Left lung (tissue), 4 donors: ENCODE measurements at regions not wholly inside any gene's neighbourhood (a gene's known extent, or its start where the extent isn't known, plus 50 kb on each side); places are given as distances from the start of the nearest gene placed in this dataset.

Experiments
- ATAC-seq: fragments of 200-7000 bp; cut with Tn5 transposase; one replicate; pipeline ENCODE4 v1.9.1; 2020; ENCODE audit warnings: moderate library complexity
- DNase-seq, 4 donors: peaks; one replicate each; pipeline ENCODE4 v3.0.0-alpha.2; 2013 to 2020
- H3K27ac ChIP-seq, 2 donors: fragments of 200-600 bp; sonication (generic) in 1 of 2; one replicate each; pipeline versions ENCODE4 v1.5.0 to v1.8.0; 2020 to 2021
- H3K27me3 ChIP-seq, 2 donors: fragments of 200-600 bp; sonication (generic) in 1 of 2; one replicate each; pipeline versions ENCODE4 v1.5.0 to v1.8.0; 2020 to 2021
- H3K36me3 ChIP-seq, 2 donors: fragments of 200-600 bp; sonication (generic) in 1 of 2; one replicate each; pipeline versions ENCODE4 v1.5.0 to v1.8.0; 2020 to 2021
- H3K4me1 ChIP-seq, 2 donors: fragments of 200-600 bp; one replicate each; pipeline ENCODE4 v1.8.0; 2021
- H3K4me3 ChIP-seq, 2 donors: fragments of 200-600 bp; sonication (generic) in 1 of 2; one replicate each; pipeline versions ENCODE4 v1.5.0 to v1.8.0; 2020 to 2021; ENCODE audit warnings: mild to moderate bottlenecking in 1 of 2
- H3K9me3 ChIP-seq, 2 donors: fragments of 200-600 bp; sonication (generic) in 1 of 2; one replicate each; pipeline versions ENCODE4 v1.5.0 to v1.8.0; 2020 to 2021
- CTCF ChIP-seq, 2 donors: fragments of 200-600 bp; sonication (generic) in 1 of 2; IDR thresholded peaks; one replicate each; pipeline versions ENCODE4 v1.5.0 to v1.8.0; 2021; ENCODE audit warnings: antibody characterized with exemption in 2 of 2
- intact Hi-C, 2 donors: fragments of 100-400 bp; cut with DNase I; formaldehyde crosslinking; loops; one replicate each; pipeline versions ENCODE4 v1.11.2 to v1.14.2; 2022
- donor health status: DM: no; HTN: yes; CAD: no.
- donor health status: DM: no; HTN: no; CAD: no.

GRCh38 chr9:87197349-87198130 is 250.2 kb upstream of the GAS1 start:
- Histone ChIP-seq H3K9me3 (no peaks in the 10 kb centered on the region), H3K4me3 (no peak overlapping the region), H3K36me3 (no peaks in the 10 kb centered on the region), H3K27ac (no peak overlapping the region), H3K4me1 (no peaks in the 10 kb centered on the region), H3K27me3 (peaks cover 0 to 12% of the 10 kb centered on the region in 2 donors)
- ATAC-seq (no peak), DNase-seq (no peak)
- intact Hi-C loops = no loop called here
- no peak for TF ChIP-seq CTCF (IDR thresholded peaks at IDR 0.05)

DNA sequence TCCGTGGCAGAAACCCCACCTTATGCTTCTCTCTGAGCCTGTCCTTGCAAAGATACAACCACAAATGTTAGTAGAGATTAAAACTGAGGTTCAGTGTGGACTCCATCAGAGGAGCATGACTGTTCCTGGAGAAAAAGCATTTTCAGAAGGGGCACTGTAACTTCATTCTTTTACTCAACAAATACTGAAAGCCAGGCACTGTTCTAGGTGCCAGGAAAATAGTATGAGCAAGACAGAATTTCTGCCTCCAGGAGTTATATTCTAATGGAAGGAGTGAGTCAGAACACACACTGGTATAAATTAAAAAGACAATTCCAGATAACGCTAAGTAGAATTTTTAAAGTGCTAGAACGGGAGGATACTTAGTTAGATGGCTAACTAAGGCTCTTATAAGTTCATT is 251.4 kb upstream of the GAS1 start:
- ATAC-seq = no peak
- H3K27ac ChIP-seq = no peak overlapping the region
- peaks cover 0 to 12% of the 10 kb centered on the region in 2 donors for H3K27me3 ChIP-seq

GRCh38 chr9:87199278-87199677 is 252.0 kb upstream of the GAS1 start:
- peaks cover 0 to 12% of the 10 kb centered on the region in 2 donors for H3K27me3 ChIP-seq
- H3K4me1 ChIP-seq = no peaks in the 10 kb centered on the region
- no peak overlapping the region for H3K4me3 ChIP-seq
- H3K36me3 ChIP-seq = no peaks in the 10 kb centered on the region
- intact Hi-C loops = no loop called here
- no peak for TF ChIP-seq CTCF (IDR thresholded peaks at IDR 0.05)
- H3K27ac ChIP-seq = no peak overlapping the region
- H3K9me3 ChIP-seq = no peaks in the 10 kb centered on the region
- DNase-seq (peak in 1 of 4 donors; percentile 22), ATAC-seq (no peak)

More for the DNA sequence above, 251.4 kb upstream of the GAS1 start:
- intact Hi-C loops = no loop called here
- no peaks in the 10 kb centered on the region for H3K4me1 ChIP-seq
- DNase-seq = no peak
- no peaks in the 10 kb centered on the region for H3K9me3 ChIP-seq
- no peaks in the 10 kb centered on the region for H3K36me3 ChIP-seq
- TF ChIP-seq CTCF (IDR thresholded peaks at IDR 0.05) = no peak
- H3K4me3 ChIP-seq = no peak overlapping the region

DNA sequence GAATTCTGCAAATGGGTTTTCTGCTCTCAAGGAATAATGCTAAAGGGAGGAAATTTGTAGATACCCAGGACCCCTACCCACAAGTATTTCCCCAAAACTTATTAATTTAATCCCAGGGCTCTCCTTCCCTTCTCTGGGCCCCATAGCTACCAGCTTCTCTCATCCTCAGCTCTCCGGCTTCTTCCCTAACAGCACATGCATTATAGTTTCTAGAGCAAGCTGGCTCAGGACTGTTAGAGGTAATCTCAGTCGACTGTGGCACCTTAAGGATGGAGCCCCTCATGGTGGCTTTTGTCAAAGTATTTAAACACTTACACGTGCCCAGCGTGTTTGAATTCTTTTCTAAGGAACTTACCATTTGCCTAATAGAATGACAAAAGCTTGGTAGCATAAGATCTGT is 252.5 kb upstream of the GAS1 start:
- no peak overlapping the region for H3K27ac ChIP-seq
- DNase-seq (no peak), ATAC-seq (no peak)
- no peak for TF ChIP-seq CTCF (IDR thresholded peaks at IDR 0.05)
- no peaks in the 10 kb centered on the region for H3K36me3 ChIP-seq
- H3K4me3 ChIP-seq = no peak overlapping the region
- H3K27me3 ChIP-seq = peaks cover 0 to 12% of the 10 kb centered on the region in 2 donors
- intact Hi-C loops = no loop called here
- H3K4me1 ChIP-seq = no peaks in the 10 kb centered on the region
- H3K9me3 ChIP-seq = no peaks in the 10 kb centered on the region

DNA sequence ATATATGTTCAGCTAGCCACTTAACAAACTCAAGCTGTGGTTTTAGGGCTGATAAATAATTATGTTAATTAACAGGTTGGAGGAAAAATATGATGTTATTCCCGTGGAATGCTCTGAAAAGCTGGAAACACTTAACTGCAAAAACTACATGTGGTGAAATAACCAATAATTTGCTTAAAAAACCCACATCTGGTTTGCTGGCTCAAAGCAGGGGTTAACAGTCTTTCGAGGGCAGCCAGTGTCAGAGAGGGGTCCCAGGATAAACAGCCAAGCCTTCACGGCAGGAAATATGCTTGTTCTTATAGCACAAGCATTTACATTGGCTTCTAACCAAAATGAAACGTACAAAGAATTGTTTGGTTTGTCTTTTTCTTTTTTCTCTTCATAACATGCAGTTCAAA is 254.0 kb upstream of the GAS1 start:
- Histone ChIP-seq H3K27ac (no peak overlapping the region), H3K9me3 (no peaks in the 10 kb centered on the region), H3K4me1 (no peaks in the 10 kb centered on the region), H3K27me3 (peaks cover 0 to 12% of the 10 kb centered on the region in 2 donors), H3K36me3 (no peaks in the 10 kb centered on the region), H3K4me3 (no peak overlapping the region)
- ATAC-seq (no peak), DNase-seq (peak in 2 of 4 donors; percentile 54 to 74)
- no peak for TF ChIP-seq CTCF (IDR thresholded peaks at IDR 0.05)
- intact Hi-C loops = no loop called here
